Neural crest cell (in vitro differentiated cells): ENCODE measurements at regions not wholly inside any gene's neighbourhood (a gene's known extent, or its start where the extent isn't known, plus 50 kb on each side); places are given as distances from the start of the nearest gene placed in this dataset.

Experiments used
- DNase-seq: peaks from one replicate; pipeline ENCODE4 v3.0.0; 2021; ENCODE audit warnings: low read depth, mixed read lengths, low spot score
- H3K27ac Mint-ChIP-seq: one replicate; pipeline ENCODE4 v1.8.0; 2021; ENCODE audit warnings: mild to moderate bottlenecking, mixed read lengths; ENCODE audit not compliant: unreplicated experiment
- H3K27me3 Mint-ChIP-seq: 2 replicates; pipeline ENCODE4 v1.8.0; 2021; ENCODE audit warnings: low read depth, mild to moderate bottlenecking, mixed read lengths
- H3K36me3 Mint-ChIP-seq: 2 replicates; pipeline ENCODE4 v1.8.0; 2021; ENCODE audit warnings: low read depth, mild to moderate bottlenecking, mixed read lengths
- H3K4me1 Mint-ChIP-seq: 2 replicates; pipeline ENCODE4 v1.8.0; 2021; ENCODE audit warnings: mixed read lengths
- H3K4me3 Mint-ChIP-seq: one replicate; pipeline ENCODE4 v1.8.0; 2021; ENCODE audit warnings: mild to moderate bottlenecking, mixed read lengths
- H3K9me3 Mint-ChIP-seq: 2 replicates; pipeline ENCODE4 v1.8.0; 2021; ENCODE audit warnings: mixed read lengths
- CTCF ChIP-seq: fragments of 200-600 bp; sonication (generic); conservative IDR thresholded peaks from 2 replicates; pipeline ENCODE4 v1.5.0; 2021; ENCODE audit warnings: antibody characterized with exemption, mild to moderate bottlenecking

- TF ChIP-seq CTCF, result no peak
- Mint-ChIP-seq H3K27ac (no peak overlapping the region), H3K4me1 (peaks cover 22% of the 10 kb centered on the region), H3K4me3 (no peak overlapping the region), H3K27me3 (no peaks in the 10 kb centered on the region), H3K36me3 (no peaks in the 10 kb centered on the region), H3K9me3 (peaks cover 4% of the 10 kb centered on the region)
- no peak for DNase-seq
Measured at GRCh38 chr6:80642452-80642851, 536.0 kb downstream of the BCKDHB start.

GRCh38 chr6:80641591-80641990, 535.1 kb downstream of the BCKDHB start:
- peaks cover 22% of the 10 kb centered on the region for H3K4me1 Mint-ChIP-seq
- TF ChIP-seq CTCF, result no peak
- H3K36me3 Mint-ChIP-seq, result no peaks in the 10 kb centered on the region
- H3K27me3 Mint-ChIP-seq, result no peaks in the 10 kb centered on the region
- H3K9me3 Mint-ChIP-seq, result peaks cover 4% of the 10 kb centered on the region
- no peak overlapping the region for H3K4me3 Mint-ChIP-seq
- H3K27ac Mint-ChIP-seq, result no peak overlapping the region
- no peak for DNase-seq

DNA sequence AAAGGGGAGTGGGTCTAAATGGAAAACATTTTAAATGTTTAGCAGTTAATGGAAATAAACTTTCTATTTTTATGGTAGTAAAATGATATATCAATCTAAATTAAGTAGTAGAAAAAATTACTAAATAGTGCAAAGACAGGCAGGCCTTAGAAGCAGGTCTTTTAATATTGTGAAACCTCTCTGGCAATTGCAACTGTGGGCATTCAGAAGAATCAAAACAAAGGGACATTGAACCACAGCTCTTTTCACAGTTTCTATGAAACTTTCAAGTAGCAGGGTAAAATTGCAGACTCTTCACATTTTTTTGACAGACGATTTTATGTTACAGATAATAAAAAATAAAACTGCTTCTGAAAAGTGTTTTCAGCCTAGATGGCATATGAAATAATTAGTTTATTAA, 533.7 kb downstream of the BCKDHB start:
- Mint-ChIP-seq H3K27ac (no peak overlapping the region), H3K9me3 (no peaks in the 10 kb centered on the region), H3K36me3 (no peaks in the 10 kb centered on the region), H3K27me3 (no peaks in the 10 kb centered on the region), H3K4me3 (no peak overlapping the region), H3K4me1 (peaks cover 22% of the 10 kb centered on the region)
- no peak for TF ChIP-seq CTCF
- no peak for DNase-seq

DNA sequence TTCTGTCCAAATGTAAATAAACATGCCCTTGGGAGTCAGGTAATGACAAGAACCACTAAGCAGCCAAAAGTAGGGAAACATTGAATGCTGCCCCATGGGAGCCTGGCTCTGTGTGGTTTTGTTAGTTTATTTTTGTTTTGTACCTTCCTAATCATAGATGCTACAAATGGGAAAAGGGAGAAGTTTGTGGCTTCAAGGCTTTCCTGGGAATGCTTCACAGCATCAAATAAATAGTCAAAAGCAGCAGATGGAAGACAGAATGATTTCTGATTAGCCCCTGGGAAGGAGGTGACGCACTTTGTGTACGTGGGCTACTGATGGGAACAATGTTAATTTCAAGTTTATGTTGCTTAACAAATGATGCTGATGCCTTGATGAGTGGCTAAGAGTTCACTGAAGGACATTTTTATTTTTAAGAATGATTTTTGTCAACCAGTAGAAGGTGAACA, 532.7 kb downstream of the BCKDHB start:
- no peaks in the 10 kb centered on the region for H3K36me3 Mint-ChIP-seq
- H3K27me3 Mint-ChIP-seq, result no peaks in the 10 kb centered on the region
- TF ChIP-seq CTCF, result no peak
- peak overlapping the region; percentile 53 for H3K27ac Mint-ChIP-seq
- DNase-seq, result no peak
- H3K9me3 Mint-ChIP-seq, result no peaks in the 10 kb centered on the region
- no peak overlapping the region for H3K4me3 Mint-ChIP-seq
- peaks cover 22% of the 10 kb centered on the region for H3K4me1 Mint-ChIP-seq

GRCh38 chr6:80638213-80639055, 532.0 kb downstream of the BCKDHB start:
- H3K4me3 Mint-ChIP-seq, result no peak overlapping the region
- peak overlapping the region; percentile 7 for H3K27ac Mint-ChIP-seq
- H3K9me3 Mint-ChIP-seq, result no peaks in the 10 kb centered on the region
- peak; percentile 3 for DNase-seq
- H3K4me1 Mint-ChIP-seq, result peaks cover 22% of the 10 kb centered on the region
- no peaks in the 10 kb centered on the region for H3K36me3 Mint-ChIP-seq
- TF ChIP-seq CTCF, result no peak
- H3K27me3 Mint-ChIP-seq, result no peaks in the 10 kb centered on the region
